Uterus (tissue), 3 donors: ENCODE measurements at regions not wholly inside any gene's neighbourhood (a gene's known extent, or its start where the extent isn't known, plus 50 kb on each side); places are given as distances from the start of the nearest gene placed in this dataset.
"Not testable (repeated sequence)": the region's sequence is repeated elsewhere in the genome, so short reads cannot be mapped to it uniquely, and the experiment has no call there.

ENCODE experiments used
- DNase-seq, 2 donors: peaks; one replicate each; pipeline ENCODE4 v3.0.0-alpha.2; 2019 to 2020
- H3K27ac ChIP-seq, 2 donors: fragments of 200-600 bp; sonication (generic); 1 replicate in 1 of 2; 2 replicates in 1 of 2; pipeline ENCODE4 v1.5.1; 2016 to 2018
- H3K27me3 ChIP-seq, 2 donors: fragments of 200-600 bp; sonication (generic); one replicate each; pipeline ENCODE4 v1.5.1; 2018 to 2019; ENCODE audit warnings: control low read depth in 1 of 2
- H3K36me3 ChIP-seq, 2 donors: fragments of 200-600 bp; sonication (generic); one replicate each; pipeline ENCODE4 v1.5.1; 2019; ENCODE audit warnings: control low read depth in 1 of 2
- H3K4me1 ChIP-seq, 2 donors: fragments of 200-600 bp; sonication (generic); one replicate each; pipeline ENCODE4 v1.5.1; 2018 to 2019; ENCODE audit warnings: control low read depth in 1 of 2
- H3K4me3 ChIP-seq, 2 donors: fragments of 200-600 bp; sonication (generic); 1 replicate in 1 of 2; 2 replicates in 1 of 2; pipeline ENCODE4 v1.5.1; 2018 to 2019; ENCODE audit warnings: mild to moderate bottlenecking in 1 of 2
- H3K9me3 ChIP-seq, 2 donors: fragments of 200-600 bp; sonication (generic); one replicate each; pipeline ENCODE4 v1.5.1; 2019; ENCODE audit warnings: control low read depth in 1 of 2
- POLR2A ChIP-seq, 2 donors: fragments of 450-650 bp; IDR thresholded peaks; one replicate each; pipeline ENCODE4 v1.6.1; 2016; ENCODE audit warnings: antibody characterized with exemption in 2 of 2, mild to moderate bottlenecking in 1 of 2, moderate library complexity in 1 of 2
- intact Hi-C: fragments of 100-400 bp; cut with DNase I; formaldehyde crosslinking; loops from one replicate; pipeline ENCODE4 v1.15.1; 2023; ENCODE audit warnings: low total_unique reads
- TF ChIP-seq, protein P1 (sequence below), 4 experiments: fragments of 200-600 bp in 2 of 4; fragments of 450-650 bp in 2 of 4; sonication (generic) in 2 of 4; IDR thresholded peaks; one replicate each; pipeline ENCODE4 v1.5.1; 2016 to 2019; ENCODE audit warnings: antibody characterized with exemption in 4 of 4, mild to moderate bottlenecking in 2 of 4, moderate library complexity in 1 of 4
- donor health status: DM: yes; HTN: yes; CAD: no.

DNA sequence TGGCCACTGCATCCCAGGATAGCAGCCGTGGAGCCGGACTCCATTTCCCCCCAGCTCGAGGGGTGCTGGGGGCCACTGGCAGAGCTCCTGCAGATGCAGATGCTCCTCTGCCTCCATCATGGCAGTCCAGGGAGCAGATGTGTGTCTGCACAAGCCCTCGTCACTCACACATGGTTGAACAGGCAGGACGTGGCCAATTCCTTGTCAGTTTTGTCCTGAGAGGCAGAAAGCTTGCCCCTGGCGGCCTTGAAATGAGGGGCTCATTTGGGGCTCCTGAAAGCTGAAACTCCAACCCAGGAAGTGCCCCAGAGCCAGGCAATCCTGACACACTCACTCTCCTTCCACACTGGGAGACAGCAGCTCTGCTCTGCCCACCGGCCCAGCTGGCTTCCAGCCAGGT lies 100.9 kb upstream of the C14orf180 start:
- no peaks in the 10 kb centered on the region for H3K27me3 ChIP-seq
- no peaks in the 10 kb centered on the region for H3K36me3 ChIP-seq
- intact Hi-C loops = no loop called here
- no peaks in the 10 kb centered on the region for H3K4me1 ChIP-seq
- DNase-seq = no peak
- H3K27ac ChIP-seq = no peak overlapping the region
- TF ChIP-seq, protein P1, sequence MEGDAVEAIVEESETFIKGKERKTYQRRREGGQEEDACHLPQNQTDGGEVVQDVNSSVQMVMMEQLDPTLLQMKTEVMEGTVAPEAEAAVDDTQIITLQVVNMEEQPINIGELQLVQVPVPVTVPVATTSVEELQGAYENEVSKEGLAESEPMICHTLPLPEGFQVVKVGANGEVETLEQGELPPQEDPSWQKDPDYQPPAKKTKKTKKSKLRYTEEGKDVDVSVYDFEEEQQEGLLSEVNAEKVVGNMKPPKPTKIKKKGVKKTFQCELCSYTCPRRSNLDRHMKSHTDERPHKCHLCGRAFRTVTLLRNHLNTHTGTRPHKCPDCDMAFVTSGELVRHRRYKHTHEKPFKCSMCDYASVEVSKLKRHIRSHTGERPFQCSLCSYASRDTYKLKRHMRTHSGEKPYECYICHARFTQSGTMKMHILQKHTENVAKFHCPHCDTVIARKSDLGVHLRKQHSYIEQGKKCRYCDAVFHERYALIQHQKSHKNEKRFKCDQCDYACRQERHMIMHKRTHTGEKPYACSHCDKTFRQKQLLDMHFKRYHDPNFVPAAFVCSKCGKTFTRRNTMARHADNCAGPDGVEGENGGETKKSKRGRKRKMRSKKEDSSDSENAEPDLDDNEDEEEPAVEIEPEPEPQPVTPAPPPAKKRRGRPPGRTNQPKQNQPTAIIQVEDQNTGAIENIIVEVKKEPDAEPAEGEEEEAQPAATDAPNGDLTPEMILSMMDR (IDR thresholded peaks at IDR 0.05) = no peak
- no peak for TF ChIP-seq POLR2A (IDR thresholded peaks at IDR 0.05)
- peaks cover 0 to 3% of the 10 kb centered on the region in 2 donors for H3K9me3 ChIP-seq
- H3K4me3 ChIP-seq = no peak overlapping the region

DNA sequence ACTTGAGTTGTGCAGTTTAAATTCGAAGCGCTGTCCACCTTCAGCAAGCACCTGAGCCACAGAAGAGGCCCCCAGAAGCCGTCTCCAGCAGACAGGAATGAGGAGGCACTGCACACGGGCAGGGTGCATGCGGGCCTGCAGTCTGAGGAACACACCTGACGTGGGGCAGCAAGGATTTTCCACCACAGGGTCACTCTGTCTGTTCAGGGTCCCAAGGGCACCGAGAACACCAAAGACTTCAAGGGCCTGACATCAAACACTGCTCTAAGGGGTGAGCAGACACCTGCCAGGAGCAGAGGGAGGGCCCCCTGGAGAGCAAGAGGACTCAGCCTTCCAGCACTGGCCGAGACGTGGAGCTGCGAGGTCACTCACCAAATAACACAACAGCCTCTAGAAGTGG lies 99.7 kb upstream of the C14orf180 start:
- no peak for DNase-seq
- Histone ChIP-seq H3K36me3 (no peaks in the 10 kb centered on the region), H3K4me1 (no peaks in the 10 kb centered on the region), H3K27ac (no peak overlapping the region), H3K4me3 (no peak overlapping the region), H3K9me3 (peaks cover 0 to 3% of the 10 kb centered on the region in 2 donors), H3K27me3 (no peaks in the 10 kb centered on the region)
- intact Hi-C loops = no loop called here
- TF ChIP-seq POLR2A (IDR thresholded peaks at IDR 0.05) = no peak
- TF ChIP-seq, protein P1 (IDR thresholded peaks at IDR 0.05) = no peak

DNA sequence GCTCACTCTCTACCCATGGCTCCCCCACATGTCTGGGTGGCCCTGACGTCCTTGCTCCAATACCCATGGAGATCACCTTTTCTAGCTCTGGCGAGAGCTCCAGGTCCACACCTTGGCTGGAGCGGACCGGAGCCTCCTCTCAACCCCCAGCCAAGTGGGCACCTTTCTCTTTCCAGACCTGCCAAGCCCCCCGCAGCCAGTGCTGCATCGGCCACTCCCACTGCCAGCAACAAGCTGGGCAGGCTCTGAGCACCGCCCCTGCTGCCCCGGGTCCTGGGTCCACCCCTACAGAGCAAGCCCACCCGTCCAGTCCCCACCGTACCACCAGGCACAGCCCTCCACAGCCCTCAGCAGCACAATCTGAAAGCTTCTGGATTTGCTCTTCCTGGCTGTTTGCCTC lies 98.2 kb upstream of the C14orf180 start:
- DNase-seq = no peak

DNA sequence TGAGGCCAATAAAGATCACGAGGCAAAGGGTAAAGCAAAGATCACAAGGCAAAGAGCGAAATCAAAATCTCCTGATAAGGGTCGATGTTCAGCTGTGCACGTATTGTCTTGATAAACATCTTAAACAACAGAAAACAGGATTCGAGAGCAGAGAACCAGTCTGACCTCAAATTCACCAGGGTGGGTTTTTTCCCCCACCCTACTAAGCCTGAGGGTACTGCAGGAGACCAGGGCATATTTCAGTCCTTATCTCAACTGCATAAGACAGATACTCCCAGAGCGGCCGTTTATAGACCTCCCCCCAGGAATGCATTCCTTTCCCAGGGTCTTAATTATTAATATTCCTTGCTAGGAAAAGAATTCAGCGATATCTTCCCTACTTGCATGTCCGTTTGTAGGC lies 97.5 kb upstream of the C14orf180 start:
- H3K4me1 ChIP-seq, H3K27me3 ChIP-seq, intact Hi-C loops, DNase-seq, H3K4me3 ChIP-seq, H3K27ac ChIP-seq, H3K36me3 ChIP-seq, H3K9me3 ChIP-seq: not testable (repeated sequence)

More for the DNA sequence above, 98.2 kb upstream of the C14orf180 start:
- H3K4me1 ChIP-seq = no peaks in the 10 kb centered on the region
- no peaks in the 10 kb centered on the region for H3K36me3 ChIP-seq
- intact Hi-C loops = no loop called here
- H3K27me3 ChIP-seq = no peaks in the 10 kb centered on the region
- TF ChIP-seq, protein P1 (IDR thresholded peaks at IDR 0.05) = no peak
- TF ChIP-seq POLR2A (IDR thresholded peaks at IDR 0.05) = no peak
- H3K27ac ChIP-seq = no peak overlapping the region
- H3K9me3 ChIP-seq = peaks cover 0 to 3% of the 10 kb centered on the region in 2 donors
- H3K4me3 ChIP-seq = no peak overlapping the region

DNA sequence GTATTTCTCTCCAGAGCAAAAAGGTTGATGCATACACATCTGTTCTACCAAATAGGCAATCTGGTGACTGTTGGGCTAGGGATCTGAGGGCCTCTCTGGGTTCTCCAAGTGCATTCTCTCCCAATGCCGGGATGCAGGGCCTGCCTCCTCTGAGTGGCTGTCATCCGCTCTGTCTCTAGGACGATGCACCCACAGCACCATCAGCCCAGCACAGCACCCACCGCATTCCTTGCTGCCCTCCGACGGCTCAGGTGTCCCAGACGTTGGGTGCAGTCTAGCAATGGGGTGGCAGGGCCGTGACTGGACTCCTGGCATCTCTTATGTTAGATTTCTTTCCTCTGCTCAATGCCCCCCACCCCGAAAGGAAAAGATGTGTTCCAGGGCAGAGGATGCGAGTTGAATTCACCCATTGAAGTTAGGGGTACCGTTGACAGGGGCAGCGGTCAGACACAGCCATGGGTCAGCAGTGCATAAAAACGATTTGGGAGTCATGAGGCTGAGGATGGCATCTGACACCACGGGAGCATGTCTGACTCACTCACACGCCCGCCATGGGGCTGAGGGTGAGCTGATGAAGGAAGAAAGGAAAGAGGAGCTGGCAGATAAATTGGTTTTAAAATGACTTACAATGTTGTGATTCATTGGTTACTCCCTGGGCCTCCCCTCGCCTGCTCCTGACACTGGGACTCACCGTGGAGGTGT lies 93.2 kb upstream of the C14orf180 start:
- Histone ChIP-seq H3K9me3 (peaks cover 0 to 3% of the 10 kb centered on the region in 2 donors), H3K4me3 (no peak overlapping the region), H3K4me1 (no peaks in the 10 kb centered on the region), H3K27me3 (no peaks in the 10 kb centered on the region), H3K36me3 (no peaks in the 10 kb centered on the region), H3K27ac (no peak overlapping the region)
- intact Hi-C loops = no loop called here
- DNase-seq = no peak
- TF ChIP-seq POLR2A (IDR thresholded peaks at IDR 0.05) = no peak
- TF ChIP-seq, protein P1 (IDR thresholded peaks at IDR 0.05) = no peak

DNA sequence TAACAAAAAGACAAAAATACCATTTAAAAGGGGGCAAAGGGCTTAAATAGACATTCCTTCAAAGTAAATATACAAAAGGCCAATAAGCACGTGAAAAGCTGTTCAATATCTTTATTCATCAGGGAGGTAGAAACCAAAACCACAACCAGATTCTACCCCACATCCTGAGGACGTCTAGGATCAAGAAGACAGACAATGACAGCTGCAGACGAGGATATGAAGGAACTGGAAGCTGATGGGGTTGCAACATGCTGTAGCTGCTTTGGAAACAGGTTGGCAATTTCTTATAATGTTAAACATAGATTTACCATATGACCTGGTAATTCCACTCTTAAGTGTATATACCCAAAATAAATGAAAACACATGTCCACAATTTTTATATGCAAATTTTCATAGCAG lies 85.1 kb upstream of the C14orf180 start:
- Histone ChIP-seq H3K9me3 (no peaks in the 10 kb centered on the region), H3K4me3 (no peak overlapping the region), H3K27me3 (no peaks in the 10 kb centered on the region), H3K27ac (no peak overlapping the region), H3K4me1 (no peaks in the 10 kb centered on the region), H3K36me3 (no peaks in the 10 kb centered on the region)
- no peak for DNase-seq
- intact Hi-C loops = no loop called here
- TF ChIP-seq, protein P1 (IDR thresholded peaks at IDR 0.05) = no peak
- no peak for TF ChIP-seq POLR2A (IDR thresholded peaks at IDR 0.05)
